GM21717 (cell line): ENCODE measurements at regions not wholly inside any gene's neighbourhood (a gene's known extent, or its start where the extent isn't known, plus 50 kb on each side); places are given as distances from the start of the nearest gene placed in this dataset.

ENCODE experiments used
- ATAC-seq: cut with Tn5 transposase; IDR thresholded peaks from one replicate; pipeline ENCODE4 v1.9.1; 2021; ENCODE audit warnings: mild to moderate bottlenecking, moderate library complexity; ENCODE audit not compliant: unreplicated experiment

GRCh38 chr1:87673748-87674147, 345.1 kb downstream of the LMO4 start:
- no peak for ATAC-seq

- no peak for ATAC-seq
Measured at GRCh38 chr1:87674791-87675190, 346.1 kb downstream of the LMO4 start.

GRCh38 chr1:87678266-87678665, 349.6 kb downstream of the LMO4 start:
- ATAC-seq, result no peak

- ATAC-seq, result no peak
Measured at GRCh38 chr1:87682565-87682964, 353.9 kb downstream of the LMO4 start.

- no peak for ATAC-seq
Measured at GRCh38 chr1:87683196-87683956, 354.7 kb downstream of the LMO4 start.

GRCh38 chr1:87684194-87684593, 355.5 kb downstream of the LMO4 start:
- no peak for ATAC-seq

- ATAC-seq, result no peak
Measured at GRCh38 chr1:87684713-87685205, 356.1 kb downstream of the LMO4 start.

- no peak for ATAC-seq
Measured at GRCh38 chr1:87685311-87686135, 356.8 kb downstream of the LMO4 start.

- no peak for ATAC-seq
Measured at GRCh38 chr1:87686136-87686495, 357.4 kb downstream of the LMO4 start.

- no peak for ATAC-seq
Measured at GRCh38 chr1:87686671-87687070, 358.0 kb downstream of the LMO4 start.

- ATAC-seq, result no peak
Measured at GRCh38 chr1:87688136-87688535, 359.5 kb downstream of the LMO4 start.

GRCh38 chr1:87689487-87689886, 360.8 kb downstream of the LMO4 start:
- no peak for ATAC-seq

- ATAC-seq, result no peak
Measured at GRCh38 chr1:87696483-87696882, 367.8 kb downstream of the LMO4 start.

- ATAC-seq, result no peak
Measured at GRCh38 chr1:87702455-87702854, 373.8 kb downstream of the LMO4 start.

- no peak for ATAC-seq
Measured at GRCh38 chr1:87705233-87705632, 376.6 kb downstream of the LMO4 start.

- no peak for ATAC-seq
Measured at GRCh38 chr1:87706203-87706602, 377.5 kb downstream of the LMO4 start.

- no peak for ATAC-seq
Measured at GRCh38 chr1:87706779-87707228, 378.1 kb downstream of the LMO4 start.

GRCh38 chr1:87707411-87707810, 378.7 kb downstream of the LMO4 start:
- ATAC-seq, result no peak

GRCh38 chr1:87712261-87713010, 383.8 kb downstream of the LMO4 start:
- ATAC-seq, result no peak

- no peak for ATAC-seq
Measured at GRCh38 chr1:87714278-87714677, 385.6 kb downstream of the LMO4 start.

- ATAC-seq, result no peak
Measured at GRCh38 chr1:87715052-87715451, 386.4 kb downstream of the LMO4 start.
